ENCODE measurements at regions not wholly inside any gene's neighbourhood (a gene's known extent, or its start where the extent isn't known, plus 50 kb on each side); places are given as distances from the start of the nearest gene placed in this dataset.

DNA sequence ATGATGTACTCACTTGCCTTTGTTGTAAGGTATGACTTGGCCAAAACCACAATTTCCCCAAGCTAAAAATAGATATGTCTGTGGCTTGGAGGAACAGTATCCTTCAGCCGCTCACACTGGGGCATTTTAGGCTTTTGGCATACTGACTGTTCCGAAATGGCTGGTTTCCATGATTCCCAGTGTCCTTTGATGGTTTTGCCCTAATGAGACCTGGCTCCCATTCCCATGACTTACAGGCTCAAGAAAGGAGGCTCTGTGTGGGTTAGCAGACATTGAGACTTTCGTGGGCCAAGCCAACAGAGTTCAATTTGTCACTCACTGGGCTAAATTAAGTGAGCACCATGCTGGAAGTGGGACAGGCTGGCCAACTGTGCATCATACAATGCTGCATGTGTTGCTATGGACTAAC, 150.6 kb downstream of the CEP135 start:
- DNase-seq (ENCODE audit: low read depth in 1 of 2, low spot score in 1 of 2), result no peak

DNA sequence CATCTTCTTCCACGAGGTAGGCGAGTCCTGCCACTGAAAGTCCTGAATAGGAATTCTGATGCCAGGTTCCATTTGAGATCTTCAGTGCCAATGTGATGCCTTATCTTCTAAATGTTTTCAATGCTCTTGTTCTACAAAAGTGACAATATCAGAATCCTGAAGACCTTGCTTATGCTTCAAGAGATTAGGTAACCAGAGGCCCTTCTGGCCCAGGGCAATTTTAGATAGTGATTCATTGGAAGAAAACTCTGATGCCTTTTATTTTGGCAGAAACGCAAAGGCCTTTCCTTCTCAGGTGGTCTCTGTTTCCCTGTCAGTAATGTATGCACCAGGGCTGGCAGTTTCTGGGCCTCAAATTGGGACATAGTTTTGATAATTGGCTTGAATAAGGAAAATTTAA, 144.8 kb downstream of the CEP135 start:
- DNase-seq (ENCODE audit: low read depth in 1 of 2, low spot score in 1 of 2), result no peak

DNA sequence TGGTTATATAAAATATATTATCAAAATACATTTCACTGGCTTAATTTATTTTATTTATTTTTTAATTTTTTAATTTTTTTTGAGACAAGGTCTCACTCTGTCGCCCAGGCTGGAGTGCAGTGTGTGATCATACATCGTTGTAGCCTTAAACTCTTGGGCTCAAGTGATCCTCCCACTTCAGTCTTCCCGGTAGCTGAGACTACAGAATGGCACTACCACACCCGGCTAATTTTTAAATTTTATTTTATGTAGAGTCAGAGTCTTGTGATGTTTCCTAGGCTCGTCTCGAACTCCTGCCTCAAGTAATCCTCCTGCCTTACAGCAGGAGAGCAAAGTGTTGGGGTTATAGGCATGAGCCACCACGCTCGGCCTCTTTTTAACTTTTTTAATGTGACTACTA, 143.8 kb downstream of the CEP135 start:
- DNase-seq (ENCODE audit: low read depth in 1 of 2, low spot score in 1 of 2), result no peak

DNA sequence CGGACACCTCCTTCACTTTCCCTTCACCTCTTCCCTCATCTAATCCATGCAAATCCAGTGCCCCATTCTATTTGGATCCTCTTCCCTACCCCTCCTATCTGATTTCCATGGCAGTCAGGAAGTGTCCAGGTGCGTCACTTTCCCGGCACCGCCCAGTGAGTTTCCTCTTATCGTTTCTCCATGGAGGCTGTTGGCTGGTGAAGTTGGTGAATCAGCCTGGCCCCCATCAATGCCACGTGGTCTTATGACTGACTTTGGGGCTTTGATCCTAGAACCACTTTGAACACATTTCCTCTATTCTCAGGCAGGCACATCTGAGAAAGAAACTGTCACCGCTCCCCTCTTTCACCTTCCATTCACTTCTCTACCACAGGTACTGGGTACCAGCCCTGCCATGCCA, 137.8 kb downstream of the CEP135 start:
- DNase-seq (ENCODE audit: low read depth in 1 of 2, low spot score in 1 of 2), result no peak

DNA sequence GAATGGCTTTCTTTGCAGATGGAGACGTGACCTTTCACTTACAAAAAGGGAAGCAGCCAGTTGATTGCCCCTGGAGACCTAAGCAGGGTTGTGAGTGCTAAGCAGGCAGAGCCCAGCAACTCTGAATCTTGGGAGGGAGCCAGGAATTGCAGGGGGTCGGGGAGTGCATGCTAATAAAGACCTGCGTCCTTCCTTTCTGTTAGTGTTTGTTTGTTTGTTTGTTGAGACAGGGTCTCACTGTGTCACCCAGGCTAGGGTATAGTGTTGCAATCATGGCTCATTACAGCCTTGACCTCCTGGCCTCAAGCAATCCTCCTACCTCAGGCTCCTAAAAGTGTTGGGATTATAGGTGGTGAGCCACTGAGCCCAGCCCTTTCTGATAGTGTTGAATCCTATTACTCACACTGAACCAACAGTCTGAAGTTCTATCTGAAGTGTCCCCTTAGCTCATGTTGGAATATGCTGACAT, 137.4 kb downstream of the CEP135 start:
- DNase-seq (ENCODE audit: low read depth in 1 of 2, low spot score in 1 of 2), result no peak

DNA sequence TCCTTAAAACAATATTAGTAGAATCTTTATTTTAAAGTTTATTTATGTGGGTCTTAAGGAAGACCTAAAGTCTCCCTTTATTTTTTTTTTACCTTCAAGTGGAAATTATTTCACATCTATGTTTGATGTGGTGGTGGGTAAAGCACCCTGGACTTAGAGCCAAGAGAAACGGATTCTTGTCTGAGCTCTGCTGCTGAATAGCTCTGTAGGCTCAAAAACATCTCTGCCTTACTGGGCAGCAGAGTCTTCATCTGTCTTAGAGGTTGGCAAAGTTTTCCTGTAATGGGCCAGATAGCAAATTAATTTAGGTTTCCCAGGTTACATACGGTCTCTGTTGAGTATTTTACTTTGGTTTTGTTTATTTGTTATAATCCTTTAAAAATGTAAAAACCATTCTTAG, 136.5 kb downstream of the CEP135 start:
- DNase-seq (ENCODE audit: low read depth in 1 of 2, low spot score in 1 of 2), result no peak

DNA sequence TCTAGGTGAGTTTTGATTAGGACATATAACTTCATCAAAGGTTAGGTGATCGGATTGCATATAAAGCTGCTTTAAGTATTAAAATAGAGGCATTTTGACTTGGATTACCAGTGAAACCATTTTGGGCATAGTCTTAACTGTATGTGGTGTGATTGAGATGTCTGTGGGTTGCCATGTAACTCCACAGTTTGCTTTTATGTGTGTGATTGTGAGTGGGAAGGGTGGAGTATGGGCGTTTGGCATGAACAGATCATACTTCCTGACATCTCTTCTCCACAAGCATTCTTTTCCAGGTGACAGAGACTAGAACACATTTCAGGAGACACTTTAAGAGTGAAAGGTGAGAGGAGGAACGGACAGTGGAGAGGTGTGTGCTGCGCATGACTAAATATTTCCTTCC, 136.1 kb downstream of the CEP135 start:
- no peak for DNase-seq (ENCODE audit: low read depth in 1 of 2, low spot score in 1 of 2)

All from activated T-helper 1 cell treated with anti-CD3 and anti-CD28 coated beads, Interleukin-2, amount 50 U/mL, for 16 hours (primary cell).